Right lobe of liver (tissue), 6 donors: ENCODE measurements at regions not wholly inside any gene's neighbourhood (a gene's known extent, or its start where the extent isn't known, plus 50 kb on each side); places are given as distances from the start of the nearest gene placed in this dataset.
"Not testable (repeated sequence)": the region's sequence is repeated elsewhere in the genome, so short reads cannot be mapped to it uniquely, and the experiment has no call there.

Experiments used
- ATAC-seq, 4 donors: fragments of 200-7000 bp; cut with Tn5 transposase; one replicate each; pipeline ENCODE4 v1.9.1; 2020; ENCODE audit warnings: mild to moderate bottlenecking in 4 of 4, moderate library complexity in 4 of 4
- DNase-seq, 3 donors: peaks; one replicate each; pipeline ENCODE4 v3.0.0-alpha.2; 2020
- H3K27ac ChIP-seq, 3 donors: fragments of 200-600 bp; one replicate each; pipeline ENCODE4 v1.8.0; 2022
- H3K27me3 ChIP-seq, 2 donors: fragments of 200-600 bp; one replicate each; pipeline ENCODE4 v1.8.0; 2022
- H3K36me3 ChIP-seq, 4 donors: fragments of 200-600 bp; sonication (generic) in 1 of 4; one replicate each; pipeline versions ENCODE4 v1.5.1 to v1.8.0; 2017 to 2022; ENCODE audit warnings: control low read depth in 1 of 4
- H3K4me1 ChIP-seq, 4 donors: fragments of 200-600 bp; sonication (generic) in 1 of 4; one replicate each; pipeline versions ENCODE4 v1.5.1 to v1.8.0; 2017 to 2022; ENCODE audit warnings: control low read depth in 1 of 4
- H3K4me3 ChIP-seq, 3 donors: fragments of 200-600 bp; one replicate each; pipeline ENCODE4 v1.8.0; 2022
- H3K9me3 ChIP-seq, 4 donors: fragments of 200-600 bp; sonication (generic) in 1 of 4; one replicate each; pipeline versions ENCODE4 v1.5.1 to v1.8.0; 2017 to 2022; ENCODE audit warnings: control low read depth in 1 of 4
- CTCF ChIP-seq, 4 donors: fragments of 200-600 bp in 3 of 4; fragments of 450-650 bp in 1 of 4; IDR thresholded peaks; one replicate each; pipeline versions ENCODE4 v1.5.1 to v1.8.0; 2016 to 2022; ENCODE audit warnings: antibody characterized with exemption in 4 of 4, mild to moderate bottlenecking in 2 of 4
- POLR2A ChIP-seq: fragments of 450-650 bp; IDR thresholded peaks from one replicate; pipeline ENCODE4 v1.6.1; 2017; ENCODE audit warnings: antibody characterized with exemption, mild to moderate bottlenecking
- WGBS: methylation state at CpG from one replicate; pipeline ENCODE4 v1.1.6; 2018; ENCODE audit warnings: low coverage, low lambda C conversion rate; ENCODE audit not compliant: insufficient coverage; ENCODE audit errors: missing lambda C conversion rate; 5-methylcytosine and 5-hydroxymethylcytosine counted together
- intact Hi-C, 2 donors: fragments of 100-400 bp; cut with DNase I; formaldehyde crosslinking; loops; one replicate each; pipeline versions ENCODE4 v1.11.2 to v1.14.1; 2022
- donor health status: DM: no; HTN: yes; CAD: no.
- donor health status: DM: no; HTN: no; CAD: no.
- donor health status: DM: no; HTN: no; CAD: no.
- donor health status: DM: no; HTN: yes; CAD: no.
- donor health status: DM: no; HTN: yes; CAD: no.

- 49% methylated on average over 6 of the region's 9 CpGs for WGBS
- TF ChIP-seq POLR2A (no peak), CTCF (IDR thresholded peaks at IDR 0.05) (no peak)
- Histone ChIP-seq H3K4me3 (no peak overlapping the region), H3K27ac (no peak overlapping the region), H3K36me3 (no peaks in the 10 kb centered on the region), H3K4me1 (no peaks in the 10 kb centered on the region), H3K9me3 (no peaks in the 10 kb centered on the region), H3K27me3 (no peaks in the 10 kb centered on the region)
- intact Hi-C loops = no loop called here
- DNase-seq (no peak), ATAC-seq (no peak)
These were observed 144.2 kb downstream of the RTP5 start for GRCh38 chr2:242013771-242014170.

- no peaks in the 10 kb centered on the region for H3K27me3 ChIP-seq
- H3K9me3 ChIP-seq = no peaks in the 10 kb centered on the region
- intact Hi-C loops = no loop called here
- ATAC-seq (no peak), DNase-seq (peak in 1 of 3 donors; percentile 20)
- TF ChIP-seq POLR2A = no peak
- TF ChIP-seq CTCF (IDR thresholded peaks at IDR 0.05) = no peak
- H3K4me3 ChIP-seq = no peak overlapping the region
- WGBS = 77% methylated on average over 2 of the region's 10 CpGs
- H3K27ac ChIP-seq = no peak overlapping the region
- no peaks in the 10 kb centered on the region for H3K4me1 ChIP-seq
- H3K36me3 ChIP-seq = no peaks in the 10 kb centered on the region
These were observed 145.9 kb downstream of the RTP5 start for GRCh38 chr2:242015108-242016065.

GRCh38 chr2:242017086-242017485 is 147.6 kb downstream of the RTP5 start:
- Histone ChIP-seq H3K27me3 (no peaks in the 10 kb centered on the region), H3K4me1 (no peaks in the 10 kb centered on the region), H3K4me3 (no peak overlapping the region), H3K36me3 (no peaks in the 10 kb centered on the region), H3K9me3 (no peaks in the 10 kb centered on the region), H3K27ac (no peak overlapping the region)
- intact Hi-C loops = no loop called here
- peak in 1 of 3 donors; percentile 23 for DNase-seq
- TF ChIP-seq CTCF (IDR thresholded peaks at IDR 0.05) (no peak), POLR2A (no peak)
- WGBS = 89% methylated on average over 8 of the region's 10 CpGs
- no peak for ATAC-seq

GRCh38 chr2:242018416-242018815 is 148.9 kb downstream of the RTP5 start:
- H3K4me3 ChIP-seq, H3K4me1 ChIP-seq, intact Hi-C loops, H3K36me3 ChIP-seq, H3K27me3 ChIP-seq, ATAC-seq, H3K27ac ChIP-seq, H3K9me3 ChIP-seq: not testable (repeated sequence)
- peak in 1 of 3 donors; percentile 31 for DNase-seq
- 84% methylated on average over 5 of the region's 10 CpGs for WGBS

GRCh38 chr2:242019344-242019743 is 149.8 kb downstream of the RTP5 start:
- Histone ChIP-seq H3K4me3 (no peak overlapping the region), H3K4me1 (no peaks in the 10 kb centered on the region), H3K27ac (no peak overlapping the region), H3K9me3 (no peaks in the 10 kb centered on the region), H3K36me3 (no peaks in the 10 kb centered on the region), H3K27me3 (no peaks in the 10 kb centered on the region)
- WGBS = 69% methylated on average over 2 of the region's 11 CpGs
- intact Hi-C loops = no loop called here
- TF ChIP-seq POLR2A = no peak
- TF ChIP-seq CTCF (IDR thresholded peaks at IDR 0.05) = no peak
- ATAC-seq = no peak
- peak in 1 of 3 donors; percentile 36 for DNase-seq
